HG02973 (cell line): ENCODE measurements at regions not wholly inside any gene's neighbourhood (a gene's known extent, or its start where the extent isn't known, plus 50 kb on each side); places are given as distances from the start of the nearest gene placed in this dataset.

ENCODE experiments used
- ATAC-seq: cut with Tn5 transposase; IDR thresholded peaks from one replicate; pipeline ENCODE4 v1.9.1; 2021; ENCODE audit warnings: moderate library complexity; ENCODE audit not compliant: unreplicated experiment

DNA sequence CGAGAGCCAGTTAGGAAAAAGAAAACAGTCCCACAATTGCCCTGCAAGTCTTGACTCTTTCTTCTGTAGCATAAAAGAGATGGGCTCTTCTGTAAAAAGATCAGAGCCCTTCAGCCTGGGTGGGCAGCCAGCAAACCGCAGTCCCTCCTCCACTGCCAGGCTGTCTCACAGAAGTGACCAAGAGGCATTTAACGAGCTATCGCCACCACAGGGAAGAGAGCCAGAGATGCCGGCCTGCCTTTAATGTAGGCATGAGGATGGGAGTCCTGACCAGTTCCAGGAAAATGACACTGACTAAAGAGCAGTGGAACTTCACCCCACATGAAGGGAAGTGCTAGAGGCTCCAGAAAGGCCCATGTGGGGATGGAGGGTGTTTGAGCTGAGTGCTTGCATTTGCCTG, 264.6 kb downstream of the NDUFS4 start:
- ATAC-seq, result no peak

DNA sequence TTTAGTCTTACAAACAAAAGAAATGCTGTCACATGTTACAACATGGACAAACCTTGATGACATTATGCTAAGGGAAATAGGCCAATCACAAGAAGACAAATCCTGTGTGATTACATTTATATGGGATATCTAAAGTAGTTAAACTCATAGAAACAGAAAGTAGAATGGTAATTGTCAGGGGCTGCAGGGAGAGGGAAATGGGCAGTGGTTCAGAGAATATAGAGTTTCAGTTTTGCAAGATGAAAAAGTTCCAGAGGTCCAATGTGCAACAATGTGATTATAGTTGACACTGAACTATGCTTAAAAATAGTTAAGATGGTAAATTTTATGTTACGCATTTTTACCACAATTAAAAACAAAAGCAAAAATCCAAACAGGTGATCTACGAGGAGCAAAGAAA, 265.5 kb downstream of the NDUFS4 start:
- no peak for ATAC-seq

DNA sequence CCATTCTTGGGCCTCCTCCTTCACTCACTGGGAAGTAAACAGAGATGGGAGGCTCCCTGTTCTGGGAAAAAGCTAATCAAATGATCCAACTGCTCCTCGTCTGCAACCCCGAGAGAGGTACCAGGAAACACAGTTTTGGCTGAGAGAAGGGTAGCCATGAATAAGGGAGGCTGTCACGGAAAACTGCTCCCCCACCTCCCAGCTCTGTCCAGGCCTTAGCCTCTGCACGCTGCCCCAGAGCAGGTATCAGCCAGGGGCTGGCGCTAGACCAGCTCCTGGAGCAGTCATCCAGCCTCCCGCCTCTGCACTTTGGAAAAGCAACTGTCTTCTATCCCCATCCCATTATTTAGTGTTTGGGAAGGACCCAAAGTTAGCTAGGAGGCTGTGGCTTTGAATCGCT, 266.1 kb downstream of the NDUFS4 start:
- ATAC-seq, result no peak

DNA sequence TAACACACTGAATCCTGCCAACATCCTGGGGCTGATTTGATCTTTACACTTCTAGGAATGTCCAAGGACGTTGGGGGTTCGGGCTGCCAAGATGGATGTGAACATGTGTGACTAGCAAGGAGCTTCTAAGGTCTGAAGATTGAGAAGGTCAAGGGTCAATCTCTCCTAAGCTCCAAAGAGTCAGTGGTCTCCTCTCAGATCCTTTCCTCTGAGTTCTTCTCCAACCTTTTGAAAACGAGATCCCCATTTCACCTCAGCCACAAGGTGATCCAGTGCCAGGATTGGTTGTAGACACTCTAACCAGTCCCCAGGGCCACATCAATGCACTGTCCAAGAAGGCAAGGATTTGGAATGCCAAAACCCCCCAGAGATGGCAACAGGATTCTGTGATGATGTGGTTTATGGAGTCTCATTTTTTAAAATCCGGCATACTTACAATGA, 266.8 kb downstream of the NDUFS4 start:
- no peak for ATAC-seq

DNA sequence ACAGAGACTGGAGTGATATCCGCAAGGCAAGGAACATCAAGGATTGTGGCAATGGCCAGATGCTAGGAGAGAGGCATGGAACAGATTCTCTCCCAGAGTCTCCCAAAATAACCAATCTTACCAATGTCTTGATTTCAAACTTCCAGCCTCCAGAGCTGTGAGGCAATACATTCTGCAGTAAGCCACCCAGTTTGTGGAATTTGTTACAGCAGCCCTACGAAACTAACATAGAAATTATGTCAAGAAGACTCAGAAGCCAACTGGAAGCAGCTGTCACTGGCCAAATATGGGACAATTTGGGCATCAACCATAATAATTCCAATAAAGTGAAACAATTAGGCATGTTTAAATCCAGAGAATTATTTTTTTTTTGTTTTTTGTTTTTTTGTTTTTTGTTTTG, 271.1 kb downstream of the NDUFS4 start:
- no peak for ATAC-seq
